Liver (tissue), 8 donors: ENCODE measurements at regions not wholly inside any gene's neighbourhood (a gene's known extent, or its start where the extent isn't known, plus 50 kb on each side); places are given as distances from the start of the nearest gene placed in this dataset.

Experiments
- DNase-seq: peaks from one replicate; pipeline ENCODE4 v3.0.0-alpha.2; 2017; ENCODE audit warnings: low spot score
- H3K27ac ChIP-seq, 2 donors: one replicate each; pipeline ENCODE4 v1.7.0; 2013; ENCODE audit warnings: inconsistent platforms in 2 of 2, low read length in 2 of 2, control low read depth in 1 of 2, low read depth in 1 of 2, mild to moderate bottlenecking in 1 of 2
- H3K27me3 ChIP-seq, 4 donors: one replicate each; pipeline versions ENCODE4 v1.6.1 to v1.7.0; 2013; ENCODE audit warnings: low read length in 3 of 4, inconsistent platforms in 1 of 4, mild to moderate bottlenecking in 1 of 4, moderate library complexity in 1 of 4; ENCODE audit not compliant: control insufficient read depth in 4 of 4, insufficient read depth in 4 of 4
- H3K36me3 ChIP-seq, 4 donors: one replicate each; pipeline versions ENCODE4 v1.6.1 to v1.7.0; 2013; ENCODE audit warnings: low read length in 3 of 4, mild to moderate bottlenecking in 3 of 4, low read depth in 1 of 4, moderate library complexity in 1 of 4; ENCODE audit not compliant: control insufficient read depth in 4 of 4, insufficient read depth in 3 of 4
- H3K4me1 ChIP-seq, 4 donors: one replicate each; pipeline versions ENCODE4 v1.6.1 to v1.7.0; 2013; ENCODE audit warnings: low read length in 3 of 4, mild to moderate bottlenecking in 3 of 4, moderate library complexity in 1 of 4; ENCODE audit not compliant: control insufficient read depth in 4 of 4, insufficient read depth in 4 of 4
- H3K4me3 ChIP-seq, 3 donors: one replicate each; pipeline versions ENCODE4 v1.6.1 to v1.7.0; 2013; ENCODE audit warnings: low read length in 3 of 3, control low read depth in 1 of 3, low read depth in 1 of 3, mild to moderate bottlenecking in 1 of 3
- H3K9ac ChIP-seq, 2 donors: one replicate each; pipeline ENCODE4 v1.7.0; 2013; ENCODE audit warnings: low read length in 2 of 2, mild to moderate bottlenecking in 2 of 2, moderate library complexity in 2 of 2, control low read depth in 1 of 2, low read depth in 1 of 2
- H3K9me3 ChIP-seq, 4 donors: one replicate each; pipeline versions ENCODE4 v1.6.1 to v1.7.0; 2013; ENCODE audit warnings: low read length in 3 of 4; ENCODE audit not compliant: control insufficient read depth in 4 of 4
- ATF3 ChIP-seq: IDR thresholded peaks from 2 replicates; pipeline ENCODE4 v1.6.1; 2016; ENCODE audit warnings: antibody characterized with exemption
- CTCF ChIP-seq: fragments of 150-350 bp; IDR thresholded peaks from 2 replicates; pipeline ENCODE4 v1.5.1; 2017; ENCODE audit warnings: improper control_type of control experiment, low read depth, low read length; ENCODE audit not compliant: missing input control
- EGR1 ChIP-seq, 2 donors: IDR thresholded peaks; 2 replicates each; pipeline ENCODE4 v1.6.1; 2016 to 2018; ENCODE audit warnings: antibody characterized with exemption in 2 of 2, low read depth in 2 of 2
- FOXA1 ChIP-seq: IDR thresholded peaks from 2 replicates; pipeline ENCODE4 v1.6.1; 2016; ENCODE audit warnings: antibody characterized with exemption
- FOXA2 ChIP-seq: IDR thresholded peaks from 2 replicates; pipeline ENCODE4 v1.6.1; 2016; ENCODE audit warnings: antibody characterized with exemption
- GABPA ChIP-seq, 2 donors: IDR thresholded peaks in 1 of 2; conservative IDR thresholded peaks in 1 of 2; 2 replicates each; pipeline ENCODE4 v1.6.1; 2016; ENCODE audit warnings: antibody characterized with exemption in 2 of 2, mild to moderate bottlenecking in 1 of 2, moderate library complexity in 1 of 2
- HNF4A ChIP-seq, 2 donors: conservative IDR thresholded peaks; 2 replicates each; pipeline ENCODE4 v1.6.1; 2016; ENCODE audit warnings: antibody characterized with exemption in 2 of 2, mild to moderate bottlenecking in 2 of 2
- HNF4G ChIP-seq: IDR thresholded peaks from 2 replicates; pipeline ENCODE4 v1.6.1; 2016; ENCODE audit warnings: antibody characterized with exemption
- JUND ChIP-seq, 2 donors: IDR thresholded peaks; 2 replicates each; pipeline ENCODE4 v1.6.1; 2016; ENCODE audit warnings: antibody characterized with exemption in 2 of 2
- RAD21 ChIP-seq, 2 donors: IDR thresholded peaks; 2 replicates each; pipeline ENCODE4 v1.6.1; 2016; ENCODE audit warnings: antibody characterized with exemption in 2 of 2, mild to moderate bottlenecking in 2 of 2
- RXRA ChIP-seq, 2 donors: IDR thresholded peaks; 2 replicates each; pipeline ENCODE4 v1.6.1; 2017 to 2018; ENCODE audit warnings: antibody characterized with exemption in 2 of 2, mild to moderate bottlenecking in 1 of 2
- SP1 ChIP-seq: IDR thresholded peaks from 2 replicates; pipeline ENCODE4 v1.6.1; 2018; ENCODE audit warnings: antibody characterized with exemption, mild to moderate bottlenecking
- TAF1 ChIP-seq: conservative IDR thresholded peaks from 2 replicates; pipeline ENCODE4 v1.6.1; 2016; ENCODE audit warnings: antibody characterized with exemption, mild to moderate bottlenecking
- YY1 ChIP-seq: IDR thresholded peaks from 2 replicates; pipeline ENCODE4 v1.6.1; 2016; ENCODE audit warnings: antibody characterized with exemption, mild to moderate bottlenecking
- ZBTB33 ChIP-seq: IDR thresholded peaks from 2 replicates; pipeline ENCODE4 v1.6.1; 2016; ENCODE audit warnings: antibody characterized with exemption
- WGBS: extraction: QIAGEN DNeasy Blood & Tissue Kit; methylation state at CpG from one replicate; pipeline ENCODE4 v1.1.7; 2013; 5-methylcytosine and 5-hydroxymethylcytosine counted together
- TF ChIP-seq, protein P1 (sequence below): IDR thresholded peaks from 2 replicates; pipeline ENCODE4 v1.6.1; 2016; ENCODE audit warnings: antibody characterized with exemption, mild to moderate bottlenecking
- donor health status: healthy.
- donor health status: healthy.
- donor health status: healthy.
- donor health status: healthy.
- donor health status: healthy.

GRCh38 chr15:23857028-23857641 is 170.0 kb upstream of the NDN start:
- TF ChIP-seq RAD21 (IDR thresholded peaks at IDR 0.05): peak in 1 of 2 donors; percentile 21
- TF ChIP-seq YY1: no peak
- Histone ChIP-seq H3K9me3 (peaks cover 0 to 2% (median 0%) of the 10 kb centered on the region in 4 donors), H3K4me3 (no peak overlapping the region), H3K27me3 (peaks cover 0 to 6% (median 2%) of the 10 kb centered on the region in 4 donors), H3K9ac (no peak overlapping the region), H3K36me3 (no peaks in the 10 kb centered on the region), H3K27ac (no peak overlapping the region), H3K4me1 (no peaks in the 10 kb centered on the region)
- DNase-seq: no peak
- WGBS: 30% methylated on average over 12 of the region's 12 CpGs

DNA sequence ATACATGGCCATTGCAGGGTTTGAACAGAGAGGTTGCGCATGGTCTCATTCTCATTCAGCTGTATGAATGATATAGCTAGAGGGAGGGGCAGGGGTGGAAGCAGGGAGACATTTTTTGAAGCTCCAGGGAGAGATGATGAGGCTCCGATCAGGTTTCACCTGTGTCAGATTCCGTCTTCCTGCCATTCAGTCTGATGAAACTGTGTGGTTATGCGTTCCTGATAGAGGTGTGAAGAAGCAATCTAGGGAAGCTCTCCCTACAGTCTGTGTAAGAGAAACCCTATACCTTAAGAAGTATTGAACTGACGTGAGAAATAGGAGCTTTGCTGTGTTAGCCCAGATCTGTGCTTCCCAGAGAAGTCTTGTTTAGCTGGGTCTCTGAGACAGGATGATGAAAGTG is 171.9 kb upstream of the NDN start:
- WGBS: 82% methylated on average over 5 of the region's 5 CpGs
- no peak overlapping the region for H3K9ac ChIP-seq
- H3K4me1 ChIP-seq: no peaks in the 10 kb centered on the region
- no peak for DNase-seq
- H3K36me3 ChIP-seq: no peaks in the 10 kb centered on the region
- H3K9me3 ChIP-seq: peaks cover 0 to 2% (median 0%) of the 10 kb centered on the region in 4 donors
- H3K27ac ChIP-seq: no peak overlapping the region
- H3K27me3 ChIP-seq: peaks cover 0 to 6% (median 2%) of the 10 kb centered on the region in 4 donors
- no peak overlapping the region for H3K4me3 ChIP-seq
- TF ChIP-seq RAD21 (IDR thresholded peaks at IDR 0.05): no peak
- TF ChIP-seq FOXA2: no peak
- no peak for TF ChIP-seq CTCF
- no peak for TF ChIP-seq FOXA1
- TF ChIP-seq TAF1: no peak
- TF ChIP-seq HNF4G: no peak
- TF ChIP-seq HNF4A (conservative IDR thresholded peaks at IDR 0.05): no peak
- no peak for TF ChIP-seq SP1
- no peak for TF ChIP-seq JUND (IDR thresholded peaks at IDR 0.05)
- TF ChIP-seq ZBTB33: no peak
- no peak for TF ChIP-seq GABPA (IDR thresholded peaks at IDR 0.05 in 1 of 2, conservative IDR thresholded peaks at IDR 0.05 in 1 of 2)
- TF ChIP-seq, protein P1, sequence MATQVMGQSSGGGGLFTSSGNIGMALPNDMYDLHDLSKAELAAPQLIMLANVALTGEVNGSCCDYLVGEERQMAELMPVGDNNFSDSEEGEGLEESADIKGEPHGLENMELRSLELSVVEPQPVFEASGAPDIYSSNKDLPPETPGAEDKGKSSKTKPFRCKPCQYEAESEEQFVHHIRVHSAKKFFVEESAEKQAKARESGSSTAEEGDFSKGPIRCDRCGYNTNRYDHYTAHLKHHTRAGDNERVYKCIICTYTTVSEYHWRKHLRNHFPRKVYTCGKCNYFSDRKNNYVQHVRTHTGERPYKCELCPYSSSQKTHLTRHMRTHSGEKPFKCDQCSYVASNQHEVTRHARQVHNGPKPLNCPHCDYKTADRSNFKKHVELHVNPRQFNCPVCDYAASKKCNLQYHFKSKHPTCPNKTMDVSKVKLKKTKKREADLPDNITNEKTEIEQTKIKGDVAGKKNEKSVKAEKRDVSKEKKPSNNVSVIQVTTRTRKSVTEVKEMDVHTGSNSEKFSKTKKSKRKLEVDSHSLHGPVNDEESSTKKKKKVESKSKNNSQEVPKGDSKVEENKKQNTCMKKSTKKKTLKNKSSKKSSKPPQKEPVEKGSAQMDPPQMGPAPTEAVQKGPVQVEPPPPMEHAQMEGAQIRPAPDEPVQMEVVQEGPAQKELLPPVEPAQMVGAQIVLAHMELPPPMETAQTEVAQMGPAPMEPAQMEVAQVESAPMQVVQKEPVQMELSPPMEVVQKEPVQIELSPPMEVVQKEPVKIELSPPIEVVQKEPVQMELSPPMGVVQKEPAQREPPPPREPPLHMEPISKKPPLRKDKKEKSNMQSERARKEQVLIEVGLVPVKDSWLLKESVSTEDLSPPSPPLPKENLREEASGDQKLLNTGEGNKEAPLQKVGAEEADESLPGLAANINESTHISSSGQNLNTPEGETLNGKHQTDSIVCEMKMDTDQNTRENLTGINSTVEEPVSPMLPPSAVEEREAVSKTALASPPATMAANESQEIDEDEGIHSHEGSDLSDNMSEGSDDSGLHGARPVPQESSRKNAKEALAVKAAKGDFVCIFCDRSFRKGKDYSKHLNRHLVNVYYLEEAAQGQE: no peak
- TF ChIP-seq EGR1 (IDR thresholded peaks at IDR 0.05; ENCODE audit: low read depth in 2 of 2): no peak
- no peak for TF ChIP-seq ATF3
- no peak for TF ChIP-seq RXRA (IDR thresholded peaks at IDR 0.05)
- TF ChIP-seq YY1: no peak
